Gastrocnemius medialis (tissue), 4 donors: ENCODE measurements at regions not wholly inside any gene's neighbourhood (a gene's known extent, or its start where the extent isn't known, plus 50 kb on each side); places are given as distances from the start of the nearest gene placed in this dataset.

Experiments
- POLR2A ChIP-seq, 2 donors: fragments of 450-650 bp; IDR thresholded peaks; one replicate each; pipeline ENCODE4 v1.6.1; 2017; ENCODE audit warnings: antibody characterized with exemption in 2 of 2, mild to moderate bottlenecking in 2 of 2, moderate library complexity in 2 of 2
- TF ChIP-seq, protein P1 (sequence below), 5 experiments: fragments of 450-650 bp in 3 of 5; fragments of 200-600 bp in 2 of 5; sonication (generic) in 2 of 5; IDR thresholded peaks in 4 of 5; conservative IDR thresholded peaks in 1 of 5; 1 replicate in 4 of 5; 2 replicates in 1 of 5; pipeline ENCODE4 v1.5.1; 2016 to 2019; ENCODE audit warnings: antibody characterized with exemption in 5 of 5, mild to moderate bottlenecking in 3 of 5, moderate library complexity in 3 of 5

DNA sequence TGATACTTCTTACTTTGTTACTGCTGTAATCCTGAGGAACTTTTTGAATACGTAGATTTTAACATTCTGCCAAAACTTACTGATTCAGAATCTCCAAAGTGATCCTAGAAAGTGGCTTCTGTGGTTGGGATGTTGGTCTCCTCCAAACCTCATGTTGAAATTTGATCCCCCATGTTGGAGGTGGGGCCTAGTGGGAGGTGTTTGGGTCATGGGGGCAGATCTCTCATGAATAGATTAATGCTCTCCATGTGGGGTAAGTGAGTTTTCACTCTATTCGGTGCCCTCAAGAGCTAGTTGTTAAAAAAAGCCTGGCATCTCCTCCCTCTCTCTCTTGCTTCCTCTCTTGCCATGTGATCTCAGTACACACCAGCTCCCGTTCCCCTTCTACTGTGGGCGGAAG lies 329.9 kb downstream of the HRH4 start:
- TF ChIP-seq, protein P1, sequence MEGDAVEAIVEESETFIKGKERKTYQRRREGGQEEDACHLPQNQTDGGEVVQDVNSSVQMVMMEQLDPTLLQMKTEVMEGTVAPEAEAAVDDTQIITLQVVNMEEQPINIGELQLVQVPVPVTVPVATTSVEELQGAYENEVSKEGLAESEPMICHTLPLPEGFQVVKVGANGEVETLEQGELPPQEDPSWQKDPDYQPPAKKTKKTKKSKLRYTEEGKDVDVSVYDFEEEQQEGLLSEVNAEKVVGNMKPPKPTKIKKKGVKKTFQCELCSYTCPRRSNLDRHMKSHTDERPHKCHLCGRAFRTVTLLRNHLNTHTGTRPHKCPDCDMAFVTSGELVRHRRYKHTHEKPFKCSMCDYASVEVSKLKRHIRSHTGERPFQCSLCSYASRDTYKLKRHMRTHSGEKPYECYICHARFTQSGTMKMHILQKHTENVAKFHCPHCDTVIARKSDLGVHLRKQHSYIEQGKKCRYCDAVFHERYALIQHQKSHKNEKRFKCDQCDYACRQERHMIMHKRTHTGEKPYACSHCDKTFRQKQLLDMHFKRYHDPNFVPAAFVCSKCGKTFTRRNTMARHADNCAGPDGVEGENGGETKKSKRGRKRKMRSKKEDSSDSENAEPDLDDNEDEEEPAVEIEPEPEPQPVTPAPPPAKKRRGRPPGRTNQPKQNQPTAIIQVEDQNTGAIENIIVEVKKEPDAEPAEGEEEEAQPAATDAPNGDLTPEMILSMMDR (IDR thresholded peaks at IDR 0.05 in 4 of 5, conservative IDR thresholded peaks at IDR 0.05 in 1 of 5) = no peak
- TF ChIP-seq POLR2A (IDR thresholded peaks at IDR 0.05) = no peak
